GM12891 (cell line): ENCODE measurements at regions not wholly inside any gene's neighbourhood (a gene's known extent, or its start where the extent isn't known, plus 50 kb on each side); places are given as distances from the start of the nearest gene placed in this dataset.

Experiments used
- POLR2A ChIP-seq: IDR thresholded peaks from 2 replicates; pipeline ENCODE4 v1.6.1; 2011; ENCODE audit warnings: low read depth, low read length, control low read depth
- POLR2AphosphoS5 ChIP-seq: IDR thresholded peaks from 2 replicates; pipeline ENCODE4 v1.6.1; 2011; ENCODE audit warnings: low read depth, low read length, control low read depth
- POU2F2 ChIP-seq: IDR thresholded peaks from 2 replicates; pipeline ENCODE4 v1.6.1; 2011; ENCODE audit warnings: low read depth, mild to moderate bottlenecking, control low read depth, low read length, moderate library complexity
- SPI1 ChIP-seq: IDR thresholded peaks from 2 replicates; pipeline ENCODE4 v1.6.1; 2011; ENCODE audit warnings: low read depth, low read length, control low read depth
- TAF1 ChIP-seq: IDR thresholded peaks from 2 replicates; pipeline ENCODE4 v1.6.1; 2011; ENCODE audit warnings: low read depth, low read length, control low read depth

DNA sequence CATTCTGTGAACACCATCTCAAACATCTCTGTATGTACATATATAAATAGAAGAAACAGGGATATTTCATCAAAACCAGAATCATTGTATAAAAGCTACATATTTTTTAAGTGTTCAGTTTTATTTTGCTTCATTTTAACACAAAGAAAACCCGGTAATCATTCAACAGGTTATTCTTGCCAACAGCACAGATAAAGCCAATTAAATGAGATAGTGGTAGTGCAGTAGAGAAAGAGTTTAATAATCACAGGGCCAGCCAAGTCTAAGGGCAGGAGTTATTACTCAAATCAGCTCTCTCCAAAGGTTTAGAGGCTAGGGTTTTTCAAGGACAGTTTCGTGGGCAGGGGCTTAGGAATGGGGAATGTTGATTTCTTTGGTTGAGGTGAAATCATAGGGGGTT, 261.0 kb upstream of the KIF2A start:
- TF ChIP-seq POLR2A = no peak
- no peak for TF ChIP-seq POLR2AphosphoS5
- no peak for TF ChIP-seq POU2F2
- no peak for TF ChIP-seq TAF1
- TF ChIP-seq SPI1 = no peak
